Medulla oblongata (tissue), 1 donor: ENCODE measurements at regions not wholly inside any gene's neighbourhood (a gene's known extent, or its start where the extent isn't known, plus 50 kb on each side); places are given as distances from the start of the nearest gene placed in this dataset.

Source experiments
- DNase-seq: peaks from one replicate; pipeline ENCODE4 v3.0.0-alpha.2; 2015; ENCODE audit errors: extremely low spot score

GRCh38 chr5:173719731-173720082 is 103.3 kb upstream of the BOD1 start:
- no peak for DNase-seq

GRCh38 chr5:173720286-173720952 is 104.0 kb upstream of the BOD1 start:
- peak; percentile 68 for DNase-seq

GRCh38 chr5:173720953-173721600 is 104.6 kb upstream of the BOD1 start:
- DNase-seq = no peak

GRCh38 chr5:173721601-173722232 is 105.3 kb upstream of the BOD1 start:
- no peak for DNase-seq

GRCh38 chr5:173726846-173727557 is 110.6 kb upstream of the BOD1 start:
- DNase-seq = no peak

- DNase-seq = no peak
Observed at GRCh38 chr5:173727839-173728778, 111.7 kb upstream of the BOD1 start.

GRCh38 chr5:173729079-173729765 is 112.8 kb upstream of the BOD1 start:
- DNase-seq = no peak

GRCh38 chr5:173730632-173731298 is 114.3 kb upstream of the BOD1 start:
- no peak for DNase-seq

GRCh38 chr5:173733021-173733420 is 116.6 kb upstream of the BOD1 start:
- no peak for DNase-seq

- no peak for DNase-seq
Observed at GRCh38 chr5:173733425-173733824, 117.0 kb upstream of the BOD1 start.

GRCh38 chr5:173733831-173734501 is 117.5 kb upstream of the BOD1 start:
- DNase-seq = no peak

- DNase-seq = no peak
Observed at GRCh38 chr5:173734716-173735115, 118.3 kb upstream of the BOD1 start.

- DNase-seq = no peak
Observed at GRCh38 chr5:173735184-173735583, 118.7 kb upstream of the BOD1 start.

GRCh38 chr5:173735691-173736090 is 119.2 kb upstream of the BOD1 start:
- DNase-seq = no peak

- no peak for DNase-seq
Observed at GRCh38 chr5:173736374-173736773, 119.9 kb upstream of the BOD1 start.

- DNase-seq = no peak
Observed at GRCh38 chr5:173736923-173737412, 120.5 kb upstream of the BOD1 start.

GRCh38 chr5:173739741-173740140 is 123.3 kb upstream of the BOD1 start:
- no peak for DNase-seq

GRCh38 chr5:173740400-173740799 is 124.0 kb upstream of the BOD1 start:
- DNase-seq = no peak

- DNase-seq = no peak
Observed at GRCh38 chr5:173741087-173741486, 124.6 kb upstream of the BOD1 start.
